ENCODE measurements at regions not wholly inside any gene's neighbourhood (a gene's known extent, or its start where the extent isn't known, plus 50 kb on each side); places are given as distances from the start of the nearest gene placed in this dataset.

- Histone ChIP-seq H3K4me3 (no peak overlapping the region), H3K36me3 (no peaks in the 10 kb centered on the region), H3K27ac (no peak overlapping the region), H3K4me1 (no peaks in the 10 kb centered on the region), H3K9me3 (no peaks in the 10 kb centered on the region), H3K27me3 (no peaks in the 10 kb centered on the region)
- DNase-seq: no peak
- TF ChIP-seq POLR2AphosphoS5 (IDR thresholded peaks at IDR 0.05) (no peak), CTCF (IDR thresholded peaks at IDR 0.05) (no peak), EP300 (IDR thresholded peaks at IDR 0.05) (no peak), POLR2A (IDR thresholded peaks at IDR 0.05) (no peak)
- 37 to 38% methylated on average over 2 of the region's 2 CpGs for WGBS, 2 donors
- no peak for ATAC-seq (ENCODE audit: low FRiP score in 2 of 2)
These were observed 291.0 kb upstream of the DOK6 start for GRCh38 chr18:69109686-69110085.

GRCh38 chr18:69120833-69121232, 279.9 kb upstream of the DOK6 start:
- Histone ChIP-seq H3K27ac (no peak overlapping the region), H3K4me3 (no peak overlapping the region), H3K36me3 (no peaks in the 10 kb centered on the region), H3K4me1 (no peaks in the 10 kb centered on the region), H3K27me3 (no peaks in the 10 kb centered on the region), H3K9me3 (no peaks in the 10 kb centered on the region)
- TF ChIP-seq EP300 (IDR thresholded peaks at IDR 0.05): no peak
- no peak for TF ChIP-seq CTCF (IDR thresholded peaks at IDR 0.05)
- no peak for TF ChIP-seq POLR2A (IDR thresholded peaks at IDR 0.05)
- no peak for TF ChIP-seq POLR2AphosphoS5 (IDR thresholded peaks at IDR 0.05)
- ATAC-seq (ENCODE audit: low FRiP score in 2 of 2) (no peak), DNase-seq (no peak)
- WGBS, 2 donors: 75 to 77% methylated on average over 2 of the region's 2 CpGs

DNA sequence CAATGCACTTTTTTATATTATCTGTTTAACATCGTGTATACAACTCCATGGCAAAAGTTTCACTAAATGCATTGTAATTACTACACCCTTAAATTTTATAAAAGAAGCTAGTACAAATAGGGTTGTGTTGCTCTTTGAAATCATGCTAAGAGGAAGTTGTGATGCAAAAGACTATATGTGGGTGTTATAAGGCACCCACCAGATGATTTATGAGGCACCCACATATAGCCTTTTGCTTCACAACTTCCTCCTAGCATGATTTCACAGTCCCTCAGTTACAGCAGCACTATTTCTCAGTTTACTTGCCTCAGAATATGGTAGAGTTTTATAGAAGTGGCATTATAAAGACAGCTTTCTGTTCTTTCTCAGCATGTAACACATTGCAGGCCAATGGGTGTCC, 277.3 kb upstream of the DOK6 start:
- no peaks in the 10 kb centered on the region for H3K36me3 ChIP-seq
- ATAC-seq (ENCODE audit: low FRiP score in 2 of 2): no peak
- no peak for DNase-seq
- WGBS, 2 donors: 62 to 76% methylated on average over 1 of the region's 1 CpG
- H3K9me3 ChIP-seq: no peaks in the 10 kb centered on the region
- H3K4me1 ChIP-seq: no peaks in the 10 kb centered on the region
- H3K27me3 ChIP-seq: no peaks in the 10 kb centered on the region
- no peak for TF ChIP-seq EP300 (IDR thresholded peaks at IDR 0.05)
- TF ChIP-seq POLR2A (IDR thresholded peaks at IDR 0.05): no peak
- no peak for TF ChIP-seq POLR2AphosphoS5 (IDR thresholded peaks at IDR 0.05)
- TF ChIP-seq CTCF (IDR thresholded peaks at IDR 0.05): no peak
- no peak overlapping the region for H3K4me3 ChIP-seq
- no peak overlapping the region for H3K27ac ChIP-seq

GRCh38 chr18:69127873-69128500, 272.7 kb upstream of the DOK6 start:
- no peak for ATAC-seq (ENCODE audit: low FRiP score in 2 of 2)
- no peak for DNase-seq
- H3K36me3 ChIP-seq: no peaks in the 10 kb centered on the region
- no peak for TF ChIP-seq EP300 (IDR thresholded peaks at IDR 0.05)
- no peak for TF ChIP-seq POLR2A (IDR thresholded peaks at IDR 0.05)
- TF ChIP-seq CTCF (IDR thresholded peaks at IDR 0.05): no peak
- TF ChIP-seq POLR2AphosphoS5 (IDR thresholded peaks at IDR 0.05): no peak
- no peak overlapping the region for H3K4me3 ChIP-seq
- peaks cover 0 to 4% (median 0%) of the 10 kb centered on the region in 4 donors for H3K9me3 ChIP-seq
- H3K4me1 ChIP-seq: no peaks in the 10 kb centered on the region
- H3K27me3 ChIP-seq: no peaks in the 10 kb centered on the region
- 51 to 57% methylated on average over 3 of the region's 3 CpGs for WGBS, 2 donors
- H3K27ac ChIP-seq: no peak overlapping the region

DNA sequence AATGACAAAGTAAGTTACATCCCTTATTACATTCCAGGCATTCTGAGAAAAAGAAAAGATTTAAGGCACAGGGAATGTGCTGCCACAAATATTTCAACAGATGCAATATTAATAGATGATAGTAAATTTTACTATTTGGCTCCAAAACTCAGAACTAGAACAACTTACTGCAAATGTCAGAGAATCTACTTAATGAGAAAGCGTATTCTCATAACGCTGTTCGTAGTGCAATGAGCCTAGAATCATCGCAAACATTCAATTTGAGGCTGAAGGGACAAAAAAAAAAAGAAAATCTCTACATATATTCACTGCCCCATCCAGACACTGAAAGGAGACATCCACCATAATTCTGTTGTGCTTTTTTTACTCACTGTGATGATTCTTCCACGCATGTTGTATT, 272.1 kb upstream of the DOK6 start:
- no peak overlapping the region for H3K27ac ChIP-seq
- 73 to 79% methylated on average over 5 of the region's 5 CpGs for WGBS, 2 donors
- ATAC-seq (ENCODE audit: low FRiP score in 2 of 2) (no peak), DNase-seq (no peak)
- H3K9me3 ChIP-seq: peaks cover 0 to 4% (median 0%) of the 10 kb centered on the region in 4 donors
- H3K27me3 ChIP-seq: no peaks in the 10 kb centered on the region
- TF ChIP-seq POLR2A (IDR thresholded peaks at IDR 0.05) (no peak), CTCF (IDR thresholded peaks at IDR 0.05) (no peak), POLR2AphosphoS5 (IDR thresholded peaks at IDR 0.05) (no peak), EP300 (IDR thresholded peaks at IDR 0.05) (no peak)
- no peaks in the 10 kb centered on the region for H3K36me3 ChIP-seq
- H3K4me1 ChIP-seq: no peaks in the 10 kb centered on the region
- H3K4me3 ChIP-seq: no peak overlapping the region

All from upper lobe of left lung (tissue), 6 donors.